ENCODE measurements at regions not wholly inside any gene's neighbourhood (a gene's known extent, or its start where the extent isn't known, plus 50 kb on each side); places are given as distances from the start of the nearest gene placed in this dataset.

- TF ChIP-seq PHF8 (CRISPR knock-in tag; IDR thresholded peaks at IDR 0.05) (peak; percentile 38; the same call in 1 of the 2 replicates), TCF12 (IDR thresholded peaks at IDR 0.05) (no peak), TCF12 (CRISPR knock-in tag; IDR thresholded peaks at IDR 0.05) (no peak), ZNF512 (CRISPR knock-in tag; IDR thresholded peaks at IDR 0.05) (no peak), DZIP1 (CRISPR knock-in tag; IDR thresholded peaks at IDR 0.05) (no peak), ZNF841 (CRISPR knock-in tag; IDR thresholded peaks at IDR 0.05; ENCODE audit: borderline replicate concordance) (no peak), CBX2 (IDR thresholded peaks at IDR 0.05; ENCODE audit: low read depth, low read length) (no peak), CBX2 (CRISPR knock-in tag; IDR thresholded peaks at IDR 0.05; ENCODE audit: low read depth) (no peak), IKZF4 (CRISPR knock-in tag; IDR thresholded peaks at IDR 0.05; ENCODE audit: borderline replicate concordance, low read depth, not compliant biosample characterization) (peak; percentile 66), ZNF282 (IDR thresholded peaks at IDR 0.05; ENCODE audit: partially characterized antibody) (no peak), MATR3 (CRISPR knock-in tag; IDR thresholded peaks at IDR 0.05) (no peak; the same call in 1 of the 2 replicates), ZNF317 (CRISPR knock-in tag; IDR thresholded peaks at IDR 0.05) (no peak), SCMH1 (CRISPR knock-in tag; IDR thresholded peaks at IDR 0.05; ENCODE audit: borderline replicate concordance) (no peak), ZNF720 (CRISPR knock-in tag; IDR thresholded peaks at IDR 0.05) (no peak), ELF4 (CRISPR knock-in tag; IDR thresholded peaks at IDR 0.05; ENCODE audit: borderline replicate concordance) (no peak), ZNF225 (CRISPR knock-in tag; IDR thresholded peaks at IDR 0.05) (no peak), ADNP (CRISPR knock-in tag; IDR thresholded peaks at IDR 0.05) (no peak), KAT7 (CRISPR knock-in tag; IDR thresholded peaks at IDR 0.05; ENCODE audit: borderline replicate concordance) (no peak), ZNF615 (CRISPR knock-in tag; IDR thresholded peaks at IDR 0.05; ENCODE audit: borderline replicate concordance) (no peak), SNAPC5 (CRISPR knock-in tag; IDR thresholded peaks at IDR 0.05; ENCODE audit: borderline replicate concordance) (no peak), ATF7-NPFF (CRISPR knock-in tag; IDR thresholded peaks at IDR 0.05; ENCODE audit: low read depth) (no peak), KDM3A (CRISPR knock-in tag; IDR thresholded peaks at IDR 0.05; ENCODE audit: low read depth) (peak; percentile 79; the same call in 1 of the 2 replicates), ATF7 (IDR thresholded peaks at IDR 0.05) (no peak), ATF7 (CRISPR knock-in tag; IDR thresholded peaks at IDR 0.05) (no peak), HMGA1 (CRISPR knock-in tag; conservative IDR thresholded peaks at IDR 0.05) (no peak), MAFG (CRISPR knock-in tag; IDR thresholded peaks at IDR 0.05) (no peak), NAIF1 (CRISPR knock-in tag; IDR thresholded peaks at IDR 0.05; ENCODE audit: borderline replicate concordance) (no peak), ZFP36L2 (CRISPR knock-in tag; IDR thresholded peaks at IDR 0.05) (no peak), CAMTA2 (CRISPR knock-in tag; IDR thresholded peaks at IDR 0.05; ENCODE audit: borderline replicate concordance) (no peak)
Measured at GRCh38 chr2:64859312-64860212, 129.6 kb upstream of the SLC1A4 start (continued).

Data from HepG2 (cell line).